Kidney epithelial cell (primary cell): ENCODE measurements at regions not wholly inside any gene's neighbourhood (a gene's known extent, or its start where the extent isn't known, plus 50 kb on each side); places are given as distances from the start of the nearest gene placed in this dataset.
A peak's percentile ranks its signal among the peaks of the same experiment; 100 is the strongest.

Experiments
- DNase-seq: peaks from one replicate; pipeline ENCODE4 v3.0.0-alpha.2; 2010; ENCODE audit warnings: low read depth
- H3K27me3 ChIP-seq: 2 replicates; pipeline ENCODE4 v1.6.0; 2011; ENCODE audit warnings: low read length; ENCODE audit not compliant: control insufficient read depth, insufficient read depth
- H3K36me3 ChIP-seq: 2 replicates; pipeline ENCODE4 v1.5.1; 2011; ENCODE audit warnings: low read length; ENCODE audit not compliant: control insufficient read depth, insufficient read depth
- H3K4me3 ChIP-seq: 2 replicates; pipeline ENCODE4 v1.5.1; 2011; ENCODE audit warnings: low read depth, mild to moderate bottlenecking, control low read depth, low read length
- TF ChIP-seq, protein P1 (sequence below): IDR thresholded peaks from 2 replicates; pipeline ENCODE4 v1.5.1; 2011; ENCODE audit warnings: mild to moderate bottlenecking, moderate library complexity, low read length, control low read depth, inconsistent platforms; ENCODE audit not compliant: insufficient read depth, poor library complexity, severe bottlenecking

DNA sequence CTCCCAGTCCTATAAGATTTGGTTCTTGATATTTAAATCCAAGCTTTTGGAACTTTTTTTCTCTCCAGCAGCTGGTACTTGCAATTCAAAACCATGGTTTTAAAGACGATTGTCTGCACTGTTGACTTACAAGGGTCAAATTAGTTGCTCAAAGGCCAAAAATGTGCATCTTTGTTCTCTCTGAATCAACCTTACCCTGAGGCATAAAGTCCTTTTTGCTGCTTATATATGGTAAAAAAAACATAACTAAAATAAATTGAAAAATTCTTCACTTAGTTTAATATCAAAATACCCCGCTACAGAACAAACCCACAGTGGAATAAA lies 592.7 kb downstream of the XIRP2 start:
- TF ChIP-seq, protein P1, sequence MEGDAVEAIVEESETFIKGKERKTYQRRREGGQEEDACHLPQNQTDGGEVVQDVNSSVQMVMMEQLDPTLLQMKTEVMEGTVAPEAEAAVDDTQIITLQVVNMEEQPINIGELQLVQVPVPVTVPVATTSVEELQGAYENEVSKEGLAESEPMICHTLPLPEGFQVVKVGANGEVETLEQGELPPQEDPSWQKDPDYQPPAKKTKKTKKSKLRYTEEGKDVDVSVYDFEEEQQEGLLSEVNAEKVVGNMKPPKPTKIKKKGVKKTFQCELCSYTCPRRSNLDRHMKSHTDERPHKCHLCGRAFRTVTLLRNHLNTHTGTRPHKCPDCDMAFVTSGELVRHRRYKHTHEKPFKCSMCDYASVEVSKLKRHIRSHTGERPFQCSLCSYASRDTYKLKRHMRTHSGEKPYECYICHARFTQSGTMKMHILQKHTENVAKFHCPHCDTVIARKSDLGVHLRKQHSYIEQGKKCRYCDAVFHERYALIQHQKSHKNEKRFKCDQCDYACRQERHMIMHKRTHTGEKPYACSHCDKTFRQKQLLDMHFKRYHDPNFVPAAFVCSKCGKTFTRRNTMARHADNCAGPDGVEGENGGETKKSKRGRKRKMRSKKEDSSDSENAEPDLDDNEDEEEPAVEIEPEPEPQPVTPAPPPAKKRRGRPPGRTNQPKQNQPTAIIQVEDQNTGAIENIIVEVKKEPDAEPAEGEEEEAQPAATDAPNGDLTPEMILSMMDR = no peak
- Histone ChIP-seq H3K4me3 (no peak overlapping the region), H3K36me3 (no peaks in the 10 kb centered on the region), H3K27me3 (no peaks in the 10 kb centered on the region)
- DNase-seq = no peak

DNA sequence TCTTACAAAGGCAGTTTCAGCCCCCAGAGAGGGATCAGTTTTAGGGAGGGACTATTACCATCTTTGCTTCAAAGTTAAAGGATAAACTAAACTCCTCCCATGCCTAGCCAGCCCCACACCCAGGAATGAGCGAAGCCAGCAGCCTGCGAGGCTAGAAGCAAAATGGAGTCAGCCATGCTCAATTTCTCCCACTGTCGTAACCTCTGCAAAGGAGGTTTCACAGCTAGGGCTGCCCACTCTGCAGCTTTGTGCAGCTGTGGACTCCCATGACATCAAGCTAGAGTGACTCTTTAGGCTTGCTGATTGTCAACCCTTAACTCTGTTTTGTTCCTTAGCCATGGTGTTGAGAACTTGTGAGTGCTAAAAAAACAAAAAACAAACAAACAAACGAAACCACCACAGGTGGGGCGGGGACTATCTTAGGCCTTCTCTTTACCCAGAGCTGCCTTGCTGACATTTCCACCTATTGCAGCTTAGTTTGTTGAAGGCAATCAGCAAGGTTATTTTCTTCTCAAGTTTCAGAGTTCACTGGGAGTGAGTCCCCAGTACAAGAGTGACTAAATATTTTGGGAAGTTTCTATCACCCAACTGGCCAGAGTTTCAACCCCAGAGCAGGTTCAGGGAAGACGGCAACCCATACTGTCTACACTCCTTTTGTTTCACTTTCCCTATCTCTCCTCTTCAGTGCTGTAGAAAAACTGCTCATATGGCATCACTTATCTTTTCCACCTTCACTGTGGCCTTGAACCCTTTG lies 592.1 kb downstream of the XIRP2 start:
- no peak for DNase-seq

DNA sequence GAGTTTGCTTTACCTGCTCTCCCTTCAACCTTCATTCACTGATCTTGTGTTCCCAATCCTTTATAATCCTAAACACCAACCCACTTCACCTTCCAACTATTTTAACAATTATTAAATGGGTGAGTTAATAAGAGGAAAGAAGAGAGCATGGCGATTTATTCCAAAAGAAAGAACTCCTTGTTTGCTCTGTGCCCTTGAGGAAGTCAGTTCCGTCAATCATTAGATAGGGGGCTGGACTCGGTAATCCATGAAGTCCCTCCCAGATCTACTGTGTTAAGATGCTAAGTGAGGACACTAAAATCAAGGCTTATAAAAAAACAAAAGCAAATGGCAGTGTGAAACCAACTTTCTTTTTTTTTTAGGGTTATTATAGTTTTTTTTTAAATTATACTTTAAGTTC lies 589.9 kb downstream of the XIRP2 start:
- peak; percentile 5 for DNase-seq
- TF ChIP-seq, protein P1 = no peak
- no peaks in the 10 kb centered on the region for H3K36me3 ChIP-seq
- H3K4me3 ChIP-seq = no peak overlapping the region
- no peaks in the 10 kb centered on the region for H3K27me3 ChIP-seq

More for the DNA sequence above, 592.1 kb downstream of the XIRP2 start:
- Histone ChIP-seq H3K4me3 (no peak overlapping the region), H3K36me3 (no peaks in the 10 kb centered on the region), H3K27me3 (no peaks in the 10 kb centered on the region)
- TF ChIP-seq, protein P1 = no peak

DNA sequence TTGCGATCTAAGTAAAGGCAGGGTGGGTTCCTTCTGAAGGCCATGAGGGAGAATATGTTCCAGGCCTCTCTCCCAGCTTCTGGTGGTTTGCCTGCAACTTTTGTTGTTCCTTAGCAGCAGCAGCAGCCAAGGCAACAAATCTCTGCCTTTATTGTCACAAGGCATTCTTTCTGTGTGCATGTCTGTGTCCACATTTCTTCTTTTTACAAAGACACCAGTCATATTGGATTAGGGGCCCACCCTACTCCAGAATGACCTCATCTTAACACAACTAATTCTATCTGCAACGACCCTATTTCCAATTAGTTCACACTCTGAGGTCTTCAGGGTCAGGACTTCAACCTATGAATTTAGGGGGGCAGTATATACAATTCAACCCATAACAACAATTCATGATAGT lies 587.5 kb downstream of the XIRP2 start:
- Histone ChIP-seq H3K36me3 (no peaks in the 10 kb centered on the region), H3K27me3 (no peaks in the 10 kb centered on the region), H3K4me3 (no peak overlapping the region)
- no peak for DNase-seq
- TF ChIP-seq, protein P1 = no peak

DNA sequence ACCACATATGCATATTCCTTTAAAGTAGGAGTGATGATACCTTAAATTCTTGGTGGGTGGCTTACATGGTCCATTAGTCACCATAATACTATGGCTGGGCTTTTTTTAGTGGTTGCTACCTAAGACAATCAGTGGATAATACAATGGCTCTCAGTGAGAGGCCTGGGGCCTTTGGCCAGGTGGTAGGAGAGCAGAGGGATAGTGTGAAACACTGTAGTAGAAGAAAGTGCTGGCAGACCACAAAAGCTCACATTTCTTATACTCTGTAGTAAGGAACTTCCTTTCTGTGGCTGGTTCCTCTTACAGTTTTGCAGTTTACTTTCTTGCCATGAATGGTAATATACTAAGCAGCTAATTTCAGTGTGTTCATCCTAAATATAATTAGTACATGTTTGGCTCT lies 583.5 kb downstream of the XIRP2 start:
- Histone ChIP-seq H3K36me3 (no peaks in the 10 kb centered on the region), H3K4me3 (no peak overlapping the region), H3K27me3 (no peaks in the 10 kb centered on the region)
- DNase-seq = no peak
- TF ChIP-seq, protein P1 = no peak

DNA sequence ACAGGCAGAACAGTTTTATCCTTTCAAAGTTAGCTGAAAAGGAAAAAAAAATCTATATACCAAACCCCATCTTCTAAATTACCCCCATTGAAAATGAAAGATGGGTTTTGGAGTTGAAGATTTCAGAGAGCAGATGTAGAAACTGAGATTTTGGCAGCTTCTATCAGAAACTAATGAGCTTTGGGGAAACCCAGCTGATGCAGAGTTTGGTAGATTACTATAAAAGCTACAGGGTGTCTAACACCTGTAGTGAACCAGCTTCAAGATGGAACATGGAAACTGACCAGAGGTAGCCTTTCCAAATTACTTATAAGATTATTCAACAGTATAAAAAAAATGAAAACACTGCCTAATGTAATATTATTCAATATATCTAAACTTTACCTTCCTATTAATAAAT lies 583.1 kb downstream of the XIRP2 start:
- TF ChIP-seq, protein P1 = no peak
- Histone ChIP-seq H3K27me3 (no peaks in the 10 kb centered on the region), H3K4me3 (no peak overlapping the region), H3K36me3 (no peaks in the 10 kb centered on the region)
- no peak for DNase-seq
